Kidney epithelial cell (primary cell): ENCODE measurements at regions not wholly inside any gene's neighbourhood (a gene's known extent, or its start where the extent isn't known, plus 50 kb on each side); places are given as distances from the start of the nearest gene placed in this dataset.

Experiments
- DNase-seq: peaks from one replicate; pipeline ENCODE4 v3.0.0-alpha.2; 2010; ENCODE audit warnings: low read depth
- H3K27me3 ChIP-seq: 2 replicates; pipeline ENCODE4 v1.6.0; 2011; ENCODE audit warnings: low read length; ENCODE audit not compliant: control insufficient read depth, insufficient read depth
- H3K36me3 ChIP-seq: 2 replicates; pipeline ENCODE4 v1.5.1; 2011; ENCODE audit warnings: low read length; ENCODE audit not compliant: control insufficient read depth, insufficient read depth
- H3K4me3 ChIP-seq: 2 replicates; pipeline ENCODE4 v1.5.1; 2011; ENCODE audit warnings: low read depth, mild to moderate bottlenecking, control low read depth, low read length
- TF ChIP-seq, protein P1 (sequence below): IDR thresholded peaks from 2 replicates; pipeline ENCODE4 v1.5.1; 2011; ENCODE audit warnings: mild to moderate bottlenecking, moderate library complexity, low read length, control low read depth, inconsistent platforms; ENCODE audit not compliant: insufficient read depth, poor library complexity, severe bottlenecking

DNA sequence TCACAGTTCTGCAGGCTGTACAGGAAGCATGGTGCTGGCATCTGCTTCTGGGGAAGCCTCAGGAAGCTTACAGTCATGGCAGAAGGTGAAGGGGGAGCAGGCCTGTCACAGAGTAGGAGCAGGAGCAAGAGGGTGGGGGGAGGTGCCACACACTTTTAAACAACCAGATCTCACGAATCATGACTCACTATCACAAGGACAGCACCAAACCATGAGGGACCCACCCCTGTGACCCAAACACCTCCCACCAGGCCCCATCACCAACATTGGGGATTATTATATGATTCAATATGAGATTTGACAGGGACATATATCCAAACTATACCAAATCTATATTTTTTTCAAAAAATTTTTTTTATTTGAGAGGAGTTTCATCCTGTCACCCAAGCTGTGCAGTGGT lies 51.0 kb upstream of the GLS start:
- DNase-seq, result no peak
- no peaks in the 10 kb centered on the region for H3K27me3 ChIP-seq
- no peak overlapping the region for H3K4me3 ChIP-seq
- H3K36me3 ChIP-seq, result no peaks in the 10 kb centered on the region
- TF ChIP-seq, protein P1, sequence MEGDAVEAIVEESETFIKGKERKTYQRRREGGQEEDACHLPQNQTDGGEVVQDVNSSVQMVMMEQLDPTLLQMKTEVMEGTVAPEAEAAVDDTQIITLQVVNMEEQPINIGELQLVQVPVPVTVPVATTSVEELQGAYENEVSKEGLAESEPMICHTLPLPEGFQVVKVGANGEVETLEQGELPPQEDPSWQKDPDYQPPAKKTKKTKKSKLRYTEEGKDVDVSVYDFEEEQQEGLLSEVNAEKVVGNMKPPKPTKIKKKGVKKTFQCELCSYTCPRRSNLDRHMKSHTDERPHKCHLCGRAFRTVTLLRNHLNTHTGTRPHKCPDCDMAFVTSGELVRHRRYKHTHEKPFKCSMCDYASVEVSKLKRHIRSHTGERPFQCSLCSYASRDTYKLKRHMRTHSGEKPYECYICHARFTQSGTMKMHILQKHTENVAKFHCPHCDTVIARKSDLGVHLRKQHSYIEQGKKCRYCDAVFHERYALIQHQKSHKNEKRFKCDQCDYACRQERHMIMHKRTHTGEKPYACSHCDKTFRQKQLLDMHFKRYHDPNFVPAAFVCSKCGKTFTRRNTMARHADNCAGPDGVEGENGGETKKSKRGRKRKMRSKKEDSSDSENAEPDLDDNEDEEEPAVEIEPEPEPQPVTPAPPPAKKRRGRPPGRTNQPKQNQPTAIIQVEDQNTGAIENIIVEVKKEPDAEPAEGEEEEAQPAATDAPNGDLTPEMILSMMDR, result no peak
